RPMI7951 (cell line): ENCODE measurements at regions not wholly inside any gene's neighbourhood (a gene's known extent, or its start where the extent isn't known, plus 50 kb on each side); places are given as distances from the start of the nearest gene placed in this dataset.
A peak's percentile ranks its signal among the peaks of the same experiment; 100 is the strongest.
"Not testable (repeated sequence)": the region's sequence is repeated elsewhere in the genome, so short reads cannot be mapped to it uniquely, and the experiment has no call there.

Source experiments
- DNase-seq: peaks from one replicate; pipeline ENCODE4 v3.0.0-alpha.2; 2012; ENCODE audit warnings: low read depth

DNA sequence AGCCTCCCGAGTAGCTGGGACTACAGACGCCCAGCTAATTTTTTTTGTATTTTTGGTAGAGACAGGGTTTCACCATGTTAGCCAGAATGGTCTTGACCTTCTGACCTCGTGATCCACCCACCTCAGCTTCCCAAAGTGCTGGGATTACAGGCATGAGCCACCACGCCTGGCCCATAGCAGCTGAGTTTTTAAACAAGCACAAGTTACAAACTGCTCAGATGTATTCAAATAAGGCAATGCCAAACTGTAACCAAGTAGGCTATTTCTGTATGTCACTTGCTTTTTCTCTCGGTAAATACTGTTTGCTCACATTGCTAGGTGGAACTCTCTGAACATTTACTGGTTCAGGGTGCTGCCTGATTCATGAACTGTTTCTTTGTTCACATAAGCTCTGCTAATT lies 799.3 kb upstream of the NUDT12 start:
- DNase-seq, result peak; percentile 9

DNA sequence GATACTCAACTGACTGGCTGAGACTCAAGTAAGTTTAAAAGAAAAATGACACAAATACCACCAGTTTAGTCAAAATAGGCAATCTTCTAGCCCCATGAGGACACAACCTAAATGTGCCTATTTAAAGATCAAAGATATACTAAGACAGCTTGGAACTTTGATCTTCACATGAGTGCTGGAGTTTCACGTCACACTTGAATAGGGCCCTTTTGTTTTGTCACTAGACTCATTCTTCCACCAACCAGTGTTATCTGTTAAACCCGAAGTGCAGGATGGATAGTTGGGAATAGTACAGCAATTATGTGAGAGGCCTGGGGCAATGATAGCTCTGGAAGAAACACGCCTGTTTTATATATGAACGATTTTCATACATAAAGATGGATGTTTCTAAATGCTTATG lies 792.8 kb upstream of the NUDT12 start:
- peak; percentile 22 for DNase-seq

DNA sequence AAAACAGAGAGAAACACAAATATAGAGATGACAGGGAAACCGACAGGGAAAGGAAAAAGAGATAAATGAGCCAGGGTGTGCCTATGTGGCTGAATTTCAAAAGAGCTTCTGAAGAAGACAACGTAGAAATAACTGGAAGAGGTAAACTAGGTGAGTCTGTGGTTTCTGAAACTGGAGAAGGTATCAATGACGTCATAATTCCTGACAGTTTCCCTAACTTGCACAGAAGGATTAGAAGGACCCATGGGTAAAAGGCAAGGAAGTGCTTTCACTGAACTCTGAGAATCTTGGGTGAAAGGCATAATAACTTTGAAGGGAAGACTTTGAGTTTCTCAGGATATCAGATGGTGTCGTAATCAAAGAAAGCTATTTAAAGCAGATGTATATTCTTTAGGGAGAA lies 790.8 kb upstream of the NUDT12 start:
- DNase-seq, result no peak

DNA sequence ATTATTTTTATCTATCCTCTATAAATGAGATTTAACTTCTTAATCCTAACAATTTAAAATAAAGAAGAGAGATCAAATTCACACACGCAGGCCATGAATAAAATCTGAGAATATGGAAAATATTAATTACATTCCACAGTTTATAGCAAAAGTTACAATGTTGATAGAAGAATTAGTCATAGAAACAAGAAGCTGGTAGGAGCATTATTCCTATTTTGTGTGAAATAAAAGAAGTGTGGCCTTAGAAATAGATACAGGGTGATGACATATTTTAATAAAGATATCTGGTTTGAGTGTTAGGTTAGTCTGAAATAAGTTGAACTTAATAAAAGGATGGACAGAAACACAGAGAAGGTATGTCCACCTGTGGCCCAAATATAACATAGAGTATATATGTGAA lies 790.4 kb upstream of the NUDT12 start:
- DNase-seq, result no peak

DNA sequence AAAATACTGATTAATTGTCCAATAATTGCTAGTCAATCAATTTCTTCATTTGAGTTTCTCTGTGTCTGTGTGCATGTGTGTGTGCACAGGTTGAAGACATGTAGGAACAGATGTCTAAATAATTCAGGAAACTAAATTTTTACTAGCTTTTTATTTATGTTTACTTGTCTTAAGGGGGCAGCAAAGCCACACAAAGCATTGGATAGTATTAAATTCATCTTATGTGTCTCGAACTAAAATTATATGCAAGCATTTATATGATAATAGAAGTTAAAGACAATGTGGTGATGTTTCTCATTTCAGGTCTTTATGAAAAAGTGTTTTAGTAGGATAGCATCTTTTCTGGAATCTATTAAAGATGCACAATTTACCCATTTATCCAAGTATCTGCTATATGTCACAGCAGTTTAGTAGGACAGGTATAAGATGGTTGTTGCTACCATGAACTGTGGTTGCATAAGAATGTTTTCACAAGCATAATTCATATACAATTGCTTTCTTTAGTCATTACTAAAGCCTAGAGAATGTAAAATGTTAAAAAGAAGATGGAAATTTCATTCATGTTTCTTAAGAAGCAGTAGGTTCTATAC lies 784.6 kb upstream of the NUDT12 start:
- peak; percentile 13 for DNase-seq

DNA sequence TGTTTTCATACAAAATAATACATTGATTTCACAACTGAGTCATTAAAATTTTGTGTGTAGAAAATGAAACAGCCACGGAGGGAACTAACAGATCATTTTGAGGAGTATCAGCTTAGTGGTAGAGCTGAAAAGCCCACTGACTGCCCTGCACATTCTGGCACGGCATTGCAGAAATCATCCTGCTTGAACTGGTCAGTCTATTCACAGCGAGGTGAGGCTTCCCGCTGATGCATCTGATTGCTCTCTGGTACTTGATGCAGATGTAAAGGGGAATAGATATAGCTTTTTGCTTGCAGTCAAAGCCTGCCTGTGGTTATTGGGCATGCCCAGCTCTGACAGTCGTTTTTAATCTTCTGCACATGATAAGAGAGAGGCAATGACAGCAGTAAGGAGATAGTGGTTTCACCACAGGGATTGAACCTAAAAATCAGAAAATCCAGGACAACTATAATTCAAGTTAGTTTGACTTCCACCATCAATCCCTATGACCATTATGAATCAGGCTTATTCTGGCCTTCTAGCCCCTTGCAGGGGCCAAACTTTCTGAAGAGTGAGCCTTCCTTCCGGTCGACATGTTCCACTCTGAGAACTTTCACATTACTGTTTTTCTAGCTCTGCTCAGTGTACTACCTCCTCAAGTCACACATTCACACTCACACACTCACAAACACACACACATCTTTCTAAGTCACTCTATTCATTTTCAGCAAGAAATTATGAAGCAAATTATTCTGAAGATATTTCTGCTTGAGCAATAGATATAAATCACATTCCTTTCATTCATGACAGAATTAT lies 782.8 kb upstream of the NUDT12 start:
- DNase-seq, result peak; percentile 20

DNA sequence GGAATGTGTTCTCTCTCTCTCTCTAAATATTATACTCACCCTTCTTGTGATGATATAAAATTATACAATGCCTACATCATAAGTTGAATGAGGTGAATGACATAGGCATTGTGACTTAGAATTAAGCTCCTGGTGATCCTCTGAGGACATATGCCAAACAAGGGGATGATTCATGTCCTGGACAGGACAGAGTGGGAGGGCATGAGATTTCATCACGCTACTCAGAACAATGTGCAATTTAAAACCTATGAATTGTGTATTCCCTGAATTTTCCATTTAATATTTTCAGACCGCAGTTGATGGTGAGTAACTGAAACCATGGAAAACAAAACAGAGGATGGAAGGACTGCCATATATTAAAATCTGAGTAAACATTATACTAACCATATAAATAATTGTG lies 782.2 kb upstream of the NUDT12 start:
- DNase-seq, result peak; percentile 51

DNA sequence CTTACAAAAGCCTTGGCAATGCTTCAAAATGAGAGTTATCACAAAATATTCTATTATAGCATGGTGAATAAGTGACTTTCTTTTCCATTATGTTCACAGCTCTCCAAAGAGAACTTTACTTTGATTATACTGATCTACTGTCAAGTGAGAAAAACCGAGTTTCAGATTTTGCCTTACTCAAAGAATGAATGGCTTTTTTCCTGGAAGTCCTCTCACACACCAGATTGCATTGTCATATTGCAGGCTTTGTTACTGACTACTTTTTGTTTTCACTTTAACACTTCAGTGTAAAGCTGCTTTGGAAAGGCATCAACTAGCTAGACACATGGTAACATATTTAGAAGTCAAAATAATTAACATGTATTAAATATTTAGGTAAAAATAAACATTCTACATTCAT lies 765.2 kb upstream of the NUDT12 start:
- no peak for DNase-seq

DNA sequence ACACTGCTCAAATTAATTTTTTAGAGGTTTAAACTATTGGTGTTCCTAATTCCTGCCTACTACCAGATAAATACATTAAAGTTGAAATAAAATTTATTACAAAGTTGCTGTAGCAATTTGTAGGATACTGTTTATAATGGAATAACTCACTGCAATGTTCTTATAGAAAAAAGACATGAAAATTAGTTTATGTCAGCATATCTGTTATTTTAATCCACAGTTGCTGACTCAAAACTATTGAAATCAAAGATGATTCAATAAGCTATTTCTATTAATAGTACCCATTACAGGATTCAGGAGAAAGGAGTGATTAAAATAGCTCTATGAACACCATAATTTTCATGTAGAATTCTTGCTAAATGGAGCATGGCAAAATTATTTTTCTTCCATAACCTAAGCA lies 764.4 kb upstream of the NUDT12 start:
- DNase-seq, result no peak

DNA sequence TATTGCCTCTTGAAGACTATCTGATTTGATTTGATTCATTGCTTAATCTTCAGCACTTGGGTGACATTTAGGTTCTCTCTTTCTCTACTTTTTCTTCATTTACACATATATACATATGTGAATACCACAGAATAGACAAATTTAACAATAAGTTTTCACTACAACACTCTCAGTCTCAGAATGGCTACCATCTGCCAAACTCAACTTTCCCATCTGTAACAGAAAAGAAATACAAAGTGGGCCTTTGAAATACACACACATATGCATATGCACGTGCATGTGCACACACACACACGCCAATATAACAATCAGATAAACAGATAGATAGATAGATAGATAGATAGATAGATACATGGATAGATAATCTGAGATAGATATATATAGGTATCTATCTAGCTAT lies 762.8 kb upstream of the NUDT12 start:
- DNase-seq, result no peak

DNA sequence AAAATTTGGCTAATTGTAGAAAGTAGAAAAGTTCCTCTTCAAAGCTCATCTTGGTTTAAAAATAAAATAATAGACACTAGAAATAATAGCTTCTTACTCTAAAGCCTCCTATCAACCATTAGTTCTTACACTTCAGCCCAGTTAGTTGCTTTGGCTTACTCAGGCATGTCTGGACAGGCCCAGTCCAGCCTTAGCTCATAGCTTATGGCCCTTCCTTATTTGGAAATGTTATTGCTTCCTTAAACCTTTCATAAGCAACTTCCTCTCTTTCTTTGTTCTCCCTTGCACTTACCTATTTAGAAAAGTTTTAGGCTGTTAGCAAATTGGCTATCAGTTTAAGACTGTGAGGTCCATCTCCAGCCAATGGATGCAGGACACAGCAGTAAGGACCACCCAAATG lies 754.1 kb upstream of the NUDT12 start:
- not testable (repeated sequence) for DNase-seq

DNA sequence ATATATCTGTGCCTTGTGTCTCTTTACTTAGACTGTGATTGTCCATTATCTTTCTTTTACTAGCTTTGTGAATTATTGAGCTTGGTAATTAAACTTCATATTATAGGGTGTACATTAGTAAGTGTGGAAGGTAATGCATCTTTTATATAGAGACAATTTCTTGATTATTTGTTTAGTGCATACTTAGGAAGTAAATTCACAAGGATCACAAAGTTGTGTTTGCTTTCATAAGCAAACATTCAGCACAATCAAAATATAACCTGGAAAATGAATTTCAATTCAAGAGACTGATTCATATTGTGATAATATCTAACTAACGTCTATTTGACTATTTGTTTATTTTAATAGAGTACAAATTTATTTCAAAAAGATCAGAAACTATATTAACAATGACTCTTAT lies 749.9 kb upstream of the NUDT12 start:
- DNase-seq, result no peak

DNA sequence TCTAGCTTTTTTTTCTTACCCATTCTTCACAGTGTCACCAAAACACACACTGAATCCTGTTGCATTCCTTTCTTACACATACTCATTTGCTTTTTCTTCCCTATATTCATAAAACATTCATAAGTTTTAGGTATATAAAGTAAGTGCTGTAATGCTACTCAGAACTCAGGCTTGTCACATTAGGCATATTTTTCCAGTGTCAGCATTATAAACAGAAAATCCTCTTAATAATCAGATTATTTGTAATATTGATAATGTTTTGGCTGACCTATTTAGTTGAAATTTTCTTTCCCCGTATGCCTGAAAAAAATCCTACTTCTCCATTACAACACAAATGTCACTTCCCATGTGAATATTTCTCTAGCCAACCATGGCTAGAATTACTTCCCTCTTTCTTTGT lies 743.0 kb upstream of the NUDT12 start:
- no peak for DNase-seq

DNA sequence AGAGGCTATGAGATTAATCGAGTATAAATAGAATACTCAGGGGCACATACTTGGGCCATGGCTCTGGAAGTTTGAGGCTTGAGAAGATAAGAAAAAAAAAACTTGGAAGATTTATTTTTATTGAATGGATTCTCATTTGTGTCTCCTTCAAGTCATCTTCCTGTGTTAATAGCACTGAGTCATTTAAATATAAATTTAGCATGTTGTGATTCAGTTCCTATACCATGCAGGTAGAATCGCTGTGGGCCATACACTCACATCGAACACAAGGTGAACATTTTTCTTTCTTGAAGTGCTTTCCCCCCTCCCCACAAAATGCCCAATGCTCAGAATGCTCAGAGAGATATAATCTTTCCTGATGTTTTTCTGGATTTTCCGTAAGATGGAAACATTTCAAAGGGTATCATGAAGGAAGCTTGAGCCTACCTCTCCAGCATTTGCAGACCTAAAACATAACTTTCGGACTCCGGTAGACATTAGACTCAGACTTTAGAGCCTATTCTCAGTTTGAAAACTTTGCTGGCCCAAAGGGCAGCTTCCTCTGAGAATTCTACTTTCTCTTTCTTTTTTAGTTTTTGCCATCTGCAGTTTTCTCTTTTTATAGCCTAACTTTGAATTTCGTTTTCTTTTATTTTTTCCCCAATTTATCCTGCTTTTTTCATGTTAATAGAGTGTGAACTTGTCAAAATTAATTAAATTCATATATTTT lies 737.6 kb upstream of the NUDT12 start:
- no peak for DNase-seq

DNA sequence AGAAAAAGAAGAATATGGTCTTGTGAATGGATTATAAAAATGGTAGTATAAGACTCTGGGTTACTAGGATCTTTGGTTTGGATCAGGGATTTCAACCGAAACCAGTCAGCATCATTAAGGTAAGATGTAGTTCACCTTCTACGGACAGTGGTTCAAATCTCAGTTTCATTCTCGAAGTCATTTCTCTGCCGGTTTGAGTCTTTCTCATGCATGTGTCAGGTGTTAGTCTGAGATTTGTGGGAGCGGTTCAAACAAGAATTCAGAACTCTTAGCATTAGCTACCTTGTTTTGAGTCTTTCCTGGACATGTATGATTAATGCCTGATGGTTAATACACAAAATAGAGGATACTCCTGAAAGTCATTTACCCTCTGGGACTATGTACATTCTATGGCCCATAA lies 735.9 kb upstream of the NUDT12 start:
- no peak for DNase-seq

DNA sequence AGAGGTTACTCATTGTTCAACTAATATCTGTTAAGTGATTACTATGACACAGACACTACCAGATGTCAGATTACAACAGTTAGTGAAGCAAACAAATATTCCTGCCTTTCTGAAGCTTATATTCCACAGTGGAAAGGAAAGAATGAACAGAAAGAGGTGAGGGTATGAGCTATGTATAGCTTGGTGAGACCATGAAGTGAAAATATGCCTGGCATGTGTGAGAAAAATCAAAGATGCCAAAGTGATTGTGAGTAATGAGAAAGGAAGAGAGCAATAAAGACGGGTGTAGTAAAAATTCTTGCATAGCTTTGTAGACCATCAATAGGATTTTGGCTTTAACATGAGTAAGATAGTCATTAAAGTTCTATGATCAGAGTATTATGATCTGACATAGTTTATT lies 734.5 kb upstream of the NUDT12 start:
- DNase-seq, result no peak

DNA sequence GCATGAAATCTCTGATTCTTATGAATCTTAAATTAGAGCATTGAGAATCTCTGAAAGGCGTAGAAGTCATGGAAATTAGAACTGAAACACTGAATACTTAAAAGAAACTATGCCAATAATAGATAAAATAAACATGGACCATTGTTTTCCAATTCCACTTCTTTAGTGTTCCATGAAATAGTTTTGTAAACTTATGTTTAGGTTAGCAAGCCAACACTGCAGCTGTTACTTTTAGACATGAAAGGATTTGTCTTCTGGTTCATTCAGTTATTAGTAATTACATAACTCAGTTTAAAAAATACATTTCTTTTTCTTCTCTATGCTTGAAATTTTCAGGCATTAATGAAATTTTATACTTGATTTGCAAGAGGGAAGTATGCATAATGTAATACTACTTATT lies 733.4 kb upstream of the NUDT12 start:
- DNase-seq, result no peak

DNA sequence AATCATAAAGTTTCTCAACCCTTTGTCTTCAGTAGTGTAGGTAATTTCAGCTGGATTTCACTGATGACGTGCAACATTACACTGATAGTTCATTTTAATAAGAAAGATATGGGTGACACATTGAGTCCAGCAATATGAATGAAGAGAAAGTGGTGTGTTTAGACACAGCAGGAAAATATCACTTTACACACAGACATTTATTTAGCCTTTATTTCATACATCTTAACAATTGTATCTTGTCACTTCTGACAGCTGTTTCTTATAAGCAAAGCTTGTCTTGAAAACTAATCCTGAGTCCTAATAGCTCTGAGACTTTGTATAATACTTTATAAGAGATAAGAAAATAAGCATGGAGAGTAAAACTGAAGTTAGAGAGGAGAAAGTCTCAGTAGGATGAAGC lies 720.5 kb upstream of the NUDT12 start:
- DNase-seq, result no peak

DNA sequence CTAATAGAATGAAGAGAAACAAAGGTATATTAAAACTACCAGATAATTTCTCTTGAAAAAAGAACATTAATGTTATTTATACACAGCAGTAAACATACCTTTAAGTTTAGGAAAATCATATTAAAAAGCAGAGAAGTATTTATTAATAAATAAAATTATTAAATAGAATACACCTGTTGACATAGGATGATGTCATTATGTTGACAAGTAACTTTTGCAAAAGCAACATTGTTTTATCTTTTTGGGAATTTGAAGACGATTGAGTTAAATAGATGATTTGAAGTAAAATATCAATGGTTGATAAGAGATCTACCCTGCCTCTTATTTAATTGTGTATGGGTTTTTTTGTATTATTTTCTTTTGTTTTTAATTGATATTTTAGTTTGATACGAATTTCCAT lies 711.1 kb upstream of the NUDT12 start:
- no peak for DNase-seq

DNA sequence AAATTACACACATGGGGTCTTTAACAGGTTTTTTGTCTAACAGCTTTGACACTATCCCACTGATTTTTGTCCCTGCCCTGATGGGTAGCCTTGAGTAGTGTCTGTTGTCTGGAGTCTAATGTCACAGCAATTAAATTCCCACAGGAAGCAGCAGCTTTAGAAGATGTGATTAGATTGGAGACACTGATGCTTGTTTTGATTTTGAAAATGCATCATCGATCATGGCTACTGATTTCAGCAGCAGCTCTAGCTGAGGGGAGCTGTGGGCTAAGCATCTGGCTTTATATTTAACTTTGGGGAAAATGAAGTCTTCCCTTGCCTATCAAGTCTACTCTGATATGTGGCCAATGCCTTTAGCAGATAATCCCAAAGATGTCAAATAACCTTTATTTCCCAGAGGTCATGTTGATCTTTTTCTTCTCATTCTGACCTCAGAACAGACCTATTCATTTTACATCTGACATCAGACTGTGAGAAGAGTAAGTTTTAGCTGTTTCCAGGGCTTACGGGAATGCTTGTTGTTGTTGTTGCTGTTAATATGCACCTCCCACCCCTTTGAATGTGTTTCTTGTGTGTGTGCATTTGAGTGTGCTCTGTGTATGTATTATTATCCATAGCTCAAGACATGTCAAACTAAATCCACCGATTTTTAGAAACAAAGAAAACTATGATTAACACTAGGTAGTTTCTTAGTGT lies 704.9 kb upstream of the NUDT12 start:
- no peak for DNase-seq

DNA sequence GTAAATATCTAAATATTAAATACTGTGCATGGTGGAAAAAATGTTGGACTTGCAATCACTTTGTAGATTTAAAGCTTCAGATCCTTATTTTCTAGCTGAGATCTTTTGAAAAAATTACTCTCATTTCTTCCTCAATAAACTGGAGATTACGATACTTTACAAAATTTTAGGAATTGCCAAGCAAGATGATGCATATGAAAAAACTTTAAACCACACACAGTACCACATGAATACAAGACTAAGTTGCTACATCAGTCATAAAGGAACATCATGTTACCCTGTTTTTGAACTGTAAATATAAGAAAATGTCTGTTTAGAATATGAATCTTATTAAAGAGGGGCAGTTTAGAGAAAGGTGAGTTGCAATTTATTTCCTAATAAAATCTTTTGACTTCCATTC lies 703.6 kb upstream of the NUDT12 start:
- DNase-seq, result no peak

DNA sequence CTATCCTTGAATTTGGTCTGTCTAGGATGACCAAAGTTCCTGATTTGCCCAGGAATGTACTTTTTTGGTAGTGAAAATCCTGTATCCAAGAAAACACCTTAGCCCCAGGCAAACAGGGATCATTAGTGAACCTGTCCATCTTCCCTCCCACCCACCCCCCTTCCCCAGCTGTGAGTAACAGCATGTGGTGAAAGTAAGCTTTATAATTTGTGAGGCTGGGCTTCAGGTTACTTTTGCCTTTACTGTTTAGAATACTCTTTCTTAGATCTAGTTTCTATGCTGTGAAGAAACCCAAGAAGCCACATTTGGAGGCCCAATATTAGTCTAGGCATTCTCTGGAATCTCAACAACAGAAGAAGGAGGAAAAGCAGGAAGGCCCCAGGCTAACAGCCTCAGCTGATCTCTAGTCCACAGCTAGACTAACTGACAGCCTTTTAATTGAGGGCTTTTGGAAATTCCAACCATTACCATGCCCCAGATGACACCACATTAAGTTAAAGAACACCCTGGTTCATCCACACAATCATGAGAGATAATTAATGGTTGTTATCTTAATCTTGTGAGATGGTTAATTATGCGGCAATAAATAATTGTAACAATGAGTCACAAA lies 703.0 kb upstream of the NUDT12 start:
- peak; percentile 3 for DNase-seq
